AG10803 (cell line): ENCODE measurements at regions not wholly inside any gene's neighbourhood (a gene's known extent, or its start where the extent isn't known, plus 50 kb on each side); places are given as distances from the start of the nearest gene placed in this dataset.

ENCODE experiments used
- DNase-seq: peaks from one replicate; pipeline ENCODE4 v3.0.0; 2010; ENCODE audit warnings: low read depth
- H3K4me3 ChIP-seq: 2 replicates; pipeline ENCODE4 v1.5.1; 2011; ENCODE audit warnings: mild to moderate bottlenecking, low read length, control low read depth
- TF ChIP-seq, protein P1 (sequence below): conservative IDR thresholded peaks from 2 replicates; pipeline ENCODE4 v1.5.1; 2011; ENCODE audit warnings: mild to moderate bottlenecking, low read length, control low read depth, inconsistent platforms

DNA sequence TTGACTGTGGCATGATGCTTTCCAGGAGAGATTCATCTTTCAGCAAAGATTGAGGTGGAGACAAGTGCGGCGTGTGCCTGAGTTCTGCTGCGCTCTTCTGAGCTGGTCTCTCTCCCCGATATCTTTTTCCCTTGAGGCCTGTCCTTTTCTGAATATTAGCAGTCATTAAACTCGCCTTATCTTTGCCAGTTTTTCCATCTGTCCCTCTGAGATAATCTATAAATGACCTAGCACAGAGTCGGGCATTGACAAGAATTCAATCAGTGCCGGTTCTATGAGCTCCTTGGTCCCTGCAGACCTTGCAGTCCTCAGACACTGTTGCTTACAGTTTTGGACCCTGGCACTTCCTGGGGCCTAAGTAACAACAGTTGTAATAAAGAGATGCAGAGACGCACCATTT lies 89.7 kb upstream of the IKZF1 start:
- TF ChIP-seq, protein P1, sequence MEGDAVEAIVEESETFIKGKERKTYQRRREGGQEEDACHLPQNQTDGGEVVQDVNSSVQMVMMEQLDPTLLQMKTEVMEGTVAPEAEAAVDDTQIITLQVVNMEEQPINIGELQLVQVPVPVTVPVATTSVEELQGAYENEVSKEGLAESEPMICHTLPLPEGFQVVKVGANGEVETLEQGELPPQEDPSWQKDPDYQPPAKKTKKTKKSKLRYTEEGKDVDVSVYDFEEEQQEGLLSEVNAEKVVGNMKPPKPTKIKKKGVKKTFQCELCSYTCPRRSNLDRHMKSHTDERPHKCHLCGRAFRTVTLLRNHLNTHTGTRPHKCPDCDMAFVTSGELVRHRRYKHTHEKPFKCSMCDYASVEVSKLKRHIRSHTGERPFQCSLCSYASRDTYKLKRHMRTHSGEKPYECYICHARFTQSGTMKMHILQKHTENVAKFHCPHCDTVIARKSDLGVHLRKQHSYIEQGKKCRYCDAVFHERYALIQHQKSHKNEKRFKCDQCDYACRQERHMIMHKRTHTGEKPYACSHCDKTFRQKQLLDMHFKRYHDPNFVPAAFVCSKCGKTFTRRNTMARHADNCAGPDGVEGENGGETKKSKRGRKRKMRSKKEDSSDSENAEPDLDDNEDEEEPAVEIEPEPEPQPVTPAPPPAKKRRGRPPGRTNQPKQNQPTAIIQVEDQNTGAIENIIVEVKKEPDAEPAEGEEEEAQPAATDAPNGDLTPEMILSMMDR, result no peak
- no peak overlapping the region for H3K4me3 ChIP-seq
- no peak for DNase-seq

DNA sequence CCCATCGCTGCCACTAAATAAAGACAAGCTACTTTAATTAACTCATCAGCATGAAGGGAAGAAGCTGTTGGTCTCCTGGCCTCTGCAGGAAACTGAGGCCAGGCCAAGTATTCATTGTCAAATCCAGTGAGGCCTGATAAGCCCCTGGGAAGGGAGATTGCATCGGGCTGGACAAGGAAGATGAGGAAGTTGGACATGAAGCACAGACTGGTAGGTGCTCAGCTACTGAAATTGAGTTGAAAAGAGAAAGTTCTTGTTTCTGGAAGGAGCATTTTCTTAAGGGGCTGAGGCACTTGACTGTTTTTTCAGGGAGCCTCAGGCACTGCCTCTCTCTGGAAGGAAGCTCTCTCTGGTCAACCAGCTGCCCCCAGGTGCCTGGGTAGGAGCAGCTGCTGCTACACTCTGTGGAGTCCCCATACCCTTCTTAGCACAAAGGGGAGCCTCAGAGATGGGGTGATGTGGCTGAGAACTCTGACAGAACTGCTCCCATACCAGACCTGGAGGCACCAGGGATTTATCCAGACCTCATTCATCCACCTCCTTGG lies 90.3 kb upstream of the IKZF1 start:
- no peak overlapping the region for H3K4me3 ChIP-seq
- TF ChIP-seq, protein P1, result no peak
- DNase-seq, result no peak

DNA sequence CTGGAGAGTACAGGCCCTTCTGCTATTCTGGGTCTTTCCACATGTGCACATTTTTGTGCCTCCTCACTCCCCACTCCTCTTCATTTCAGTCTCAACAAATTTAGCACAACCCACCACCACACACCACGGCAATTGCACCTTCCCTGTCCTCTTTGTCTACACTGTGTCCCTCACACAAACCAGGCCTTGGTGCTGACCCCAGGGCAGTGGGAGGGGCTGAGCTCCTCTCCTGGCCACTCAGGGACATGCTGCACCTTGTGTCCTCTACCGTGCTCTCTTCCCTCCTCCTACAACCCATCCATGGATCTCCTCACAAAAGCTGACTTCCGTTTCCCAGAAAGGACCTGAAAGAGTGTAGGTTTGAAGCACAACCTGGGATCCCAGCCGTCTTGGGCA lies 90.9 kb upstream of the IKZF1 start:
- TF ChIP-seq, protein P1, result no peak
- no peak for DNase-seq
- H3K4me3 ChIP-seq, result no peak overlapping the region

DNA sequence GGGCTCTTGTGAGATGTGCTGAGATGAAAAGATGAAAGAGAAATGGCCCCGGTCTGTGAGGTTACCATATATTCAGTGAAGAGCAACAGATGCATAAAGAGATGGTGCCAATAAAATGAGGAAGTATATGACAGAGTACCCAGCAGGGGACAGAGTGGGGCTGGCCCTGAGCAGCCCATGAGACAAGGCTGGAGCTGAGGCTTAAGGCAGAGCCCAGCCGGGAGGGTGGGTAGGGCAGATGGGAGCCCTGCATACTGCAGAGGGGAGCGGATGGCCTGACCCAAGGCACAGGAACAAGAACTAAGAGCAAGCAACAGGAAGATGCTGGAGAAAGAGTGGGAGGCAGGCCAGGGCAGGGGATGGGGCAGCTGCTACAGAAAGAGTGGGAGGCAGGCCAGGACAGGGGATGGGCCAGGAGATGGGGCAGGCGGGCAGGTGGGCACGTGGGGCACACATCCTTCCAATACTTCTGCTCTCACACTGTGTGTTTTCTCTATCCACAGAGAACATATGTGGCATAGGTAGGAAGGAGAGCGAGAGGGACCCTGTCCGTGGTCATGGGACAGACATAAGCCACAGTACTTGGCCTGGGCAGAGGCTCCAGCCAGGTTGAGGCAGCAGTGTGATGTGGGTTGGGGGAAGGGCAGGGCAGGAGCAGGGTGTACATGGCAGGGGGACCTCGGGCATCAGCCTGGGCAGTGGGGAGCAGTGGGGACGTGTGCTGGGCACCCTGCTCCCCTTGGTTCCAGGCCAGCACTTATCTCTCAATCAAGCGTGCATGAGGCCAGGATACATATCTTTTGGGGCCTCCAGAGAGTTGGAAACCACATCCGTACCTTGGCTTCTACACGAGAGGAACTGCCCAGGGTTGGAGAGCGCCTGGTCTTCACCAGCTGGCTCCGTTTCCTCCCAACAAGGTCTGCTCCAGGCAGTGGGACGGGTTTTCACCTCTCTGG lies 91.6 kb upstream of the IKZF1 start:
- TF ChIP-seq, protein P1, result no peak
- no peak overlapping the region for H3K4me3 ChIP-seq
- DNase-seq, result no peak

DNA sequence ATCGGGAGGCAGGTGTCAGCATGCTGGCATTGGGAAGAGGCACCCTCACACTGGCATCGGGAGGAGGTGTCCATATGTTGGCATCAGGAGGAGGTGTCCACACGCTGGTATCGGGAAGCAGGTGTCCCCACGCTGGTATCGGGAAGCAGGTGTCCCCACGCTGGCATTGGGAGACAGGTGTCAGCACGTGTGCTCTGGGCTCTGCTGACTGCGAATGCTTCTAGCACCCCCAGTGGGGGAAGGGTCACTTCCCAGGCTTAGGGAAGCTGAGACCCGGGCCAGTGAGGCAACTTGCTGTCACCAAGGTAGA lies 92.5 kb upstream of the IKZF1 start:
- DNase-seq, result no peak
- TF ChIP-seq, protein P1, result no peak
- no peak overlapping the region for H3K4me3 ChIP-seq

DNA sequence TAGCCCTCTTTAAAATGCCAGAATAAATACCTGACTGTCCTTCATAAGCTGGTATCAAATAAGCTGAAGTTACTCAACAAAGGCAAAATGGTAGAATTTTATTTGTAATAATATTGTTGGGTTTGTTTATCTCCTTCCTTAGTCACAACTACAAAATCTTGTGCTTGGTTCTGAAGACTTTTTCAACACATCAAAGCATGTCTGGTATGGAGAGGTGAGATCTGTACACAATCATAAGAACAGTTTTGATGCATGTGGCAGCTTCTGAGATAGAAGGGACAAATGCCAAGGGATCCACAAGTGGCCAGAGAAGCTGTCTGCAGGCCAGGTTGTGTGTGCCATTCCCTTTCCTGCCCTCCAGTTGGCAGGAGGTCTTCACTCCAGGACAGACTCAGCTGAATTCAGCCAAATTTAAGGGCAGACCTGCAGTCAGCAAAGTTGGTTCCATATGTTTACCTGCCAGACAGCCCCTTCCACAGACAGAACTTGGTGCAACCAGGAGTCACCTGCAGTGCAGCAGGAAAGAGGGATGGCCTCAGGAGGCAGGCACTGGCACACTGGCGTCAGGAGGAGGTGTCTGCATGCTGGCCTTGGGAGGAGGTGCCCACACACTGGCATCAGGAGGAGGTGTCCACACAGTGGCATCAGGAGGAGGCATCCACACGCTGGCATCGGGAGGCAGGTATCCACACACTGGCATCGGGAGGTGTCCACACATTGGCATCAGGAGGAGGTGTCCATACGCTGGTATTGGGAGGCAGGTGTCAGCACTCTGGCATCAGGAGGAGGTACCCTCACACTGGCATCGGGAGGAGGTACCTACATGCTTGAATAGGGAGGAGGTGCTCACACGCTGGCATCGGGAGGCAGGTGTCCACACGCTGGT lies 93.1 kb upstream of the IKZF1 start:
- no peak for DNase-seq
- no peak overlapping the region for H3K4me3 ChIP-seq
- TF ChIP-seq, protein P1, result no peak
